ENCODE measurements at regions not wholly inside any gene's neighbourhood (a gene's known extent, or its start where the extent isn't known, plus 50 kb on each side); places are given as distances from the start of the nearest gene placed in this dataset.

GRCh38 chr21:45351061-45351460 is 53.9 kb upstream of the COL18A1 start:
- no peak for TF ChIP-seq POLR2A (IDR thresholded peaks at IDR 0.05; ENCODE audit: low read length)
- TF ChIP-seq CTCF (IDR thresholded peaks at IDR 0.05) = no peak
- TF ChIP-seq MAFK (IDR thresholded peaks at IDR 0.05; ENCODE audit: partially characterized antibody) = no peak
- no peak for TF ChIP-seq JUNB (IDR thresholded peaks at IDR 0.05)
- TF ChIP-seq EP300 (IDR thresholded peaks at IDR 0.05) = no peak
